GM12875 (cell line): ENCODE measurements at regions not wholly inside any gene's neighbourhood (a gene's known extent, or its start where the extent isn't known, plus 50 kb on each side); places are given as distances from the start of the nearest gene placed in this dataset.

Source experiments
- H3K4me3 ChIP-seq: one replicate; pipeline ENCODE4 v1.5.1; 2011; ENCODE audit warnings: low read depth, low read length, control low read depth
- CTCF ChIP-seq: IDR thresholded peaks from 2 replicates; pipeline ENCODE4 v1.5.1; 2011; ENCODE audit warnings: low read depth, mild to moderate bottlenecking, control low read depth, inconsistent platforms, low read length, moderate library complexity, borderline replicate concordance; ENCODE audit not compliant: insufficient read depth

- H3K4me3 ChIP-seq: no peak overlapping the region
- TF ChIP-seq CTCF: no peak
Measured at GRCh38 chr18:61237529-61237928, 95.7 kb upstream of the CDH20 start.

GRCh38 chr18:61239051-61239450 is 94.2 kb upstream of the CDH20 start:
- no peak for TF ChIP-seq CTCF
- H3K4me3 ChIP-seq: no peak overlapping the region

- H3K4me3 ChIP-seq: no peak overlapping the region
- no peak for TF ChIP-seq CTCF
Measured at GRCh38 chr18:61241260-61241853, 91.9 kb upstream of the CDH20 start.

GRCh38 chr18:61244632-61245031 is 88.6 kb upstream of the CDH20 start:
- no peak overlapping the region for H3K4me3 ChIP-seq
- no peak for TF ChIP-seq CTCF

GRCh38 chr18:61245276-61245675 is 88.0 kb upstream of the CDH20 start:
- H3K4me3 ChIP-seq: no peak overlapping the region

GRCh38 chr18:61248589-61248988 is 84.6 kb upstream of the CDH20 start:
- H3K4me3 ChIP-seq: no peak overlapping the region
- no peak for TF ChIP-seq CTCF

More at GRCh38 chr18:61245276-61245675, 88.0 kb upstream of the CDH20 start:
- TF ChIP-seq CTCF: no peak

GRCh38 chr18:61256291-61256690 is 76.9 kb upstream of the CDH20 start:
- TF ChIP-seq CTCF: no peak
- H3K4me3 ChIP-seq: no peak overlapping the region
